Spinal cord (tissue), 9 donors: ENCODE measurements at regions not wholly inside any gene's neighbourhood (a gene's known extent, or its start where the extent isn't known, plus 50 kb on each side); places are given as distances from the start of the nearest gene placed in this dataset.
"Not testable (repeated sequence)": the region's sequence is repeated elsewhere in the genome, so short reads cannot be mapped to it uniquely, and the experiment has no call there.

Experiments
- DNase-seq, 6 donors: peaks; one replicate each; pipeline versions ENCODE4 v3.0.0 to v3.0.0-alpha.2; 2013 to 2015; ENCODE audit warnings: low spot score in 6 of 6, low read depth in 4 of 6
- H3K27ac ChIP-seq: one replicate; pipeline ENCODE4 v1.5.1; 2013; ENCODE audit warnings: low read depth, low read length, control low read depth
- H3K27me3 ChIP-seq: one replicate; pipeline ENCODE4 v1.6.1; 2013; ENCODE audit warnings: low read length; ENCODE audit not compliant: control insufficient read depth, insufficient read depth
- H3K36me3 ChIP-seq: one replicate; pipeline ENCODE4 v1.6.1; 2013; ENCODE audit warnings: low read length; ENCODE audit not compliant: control insufficient read depth, insufficient read depth
- H3K4me1 ChIP-seq: one replicate; pipeline ENCODE4 v1.6.1; 2013; ENCODE audit warnings: low read length; ENCODE audit not compliant: control insufficient read depth, insufficient read depth
- H3K4me3 ChIP-seq: one replicate; pipeline ENCODE4 v1.5.1; 2013; ENCODE audit warnings: low read depth, low read length, control low read depth
- H3K9me3 ChIP-seq: one replicate; pipeline ENCODE4 v1.6.1; 2013; ENCODE audit warnings: low read length; ENCODE audit not compliant: control insufficient read depth, insufficient read depth
- whole genome bisulfite sequencing: methylation state at CpG from one replicate; pipeline ENCODE4 v1.1.5; 2013; ENCODE audit warnings: missing lambda C conversion rate; ENCODE audit not compliant: insufficient coverage; 5-methylcytosine and 5-hydroxymethylcytosine counted together
- donor health status: healthy.

GRCh38 chrX:28472926-28473325 lies 114.3 kb upstream of the IL1RAPL1 start:
- Histone ChIP-seq H3K9me3 (no peaks in the 10 kb centered on the region), H3K36me3 (no peaks in the 10 kb centered on the region), H3K4me1 (no peaks in the 10 kb centered on the region), H3K27me3 (no peaks in the 10 kb centered on the region), H3K27ac (no peak overlapping the region), H3K4me3 (no peak overlapping the region)
- DNase-seq = no peak

- no peaks in the 10 kb centered on the region for H3K9me3 ChIP-seq
Observed at GRCh38 chrX:28487818-28488217, 99.4 kb upstream of the IL1RAPL1 start.

GRCh38 chrX:28491322-28491721 lies 95.9 kb upstream of the IL1RAPL1 start:
- no peak overlapping the region for H3K27ac ChIP-seq
- H3K36me3 ChIP-seq = no peaks in the 10 kb centered on the region
- no peak for DNase-seq
- no peaks in the 10 kb centered on the region for H3K4me1 ChIP-seq
- peaks cover 3% of the 10 kb centered on the region for H3K27me3 ChIP-seq
- H3K9me3 ChIP-seq = no peaks in the 10 kb centered on the region
- no peak overlapping the region for H3K4me3 ChIP-seq

More at GRCh38 chrX:28487818-28488217, 99.4 kb upstream of the IL1RAPL1 start:
- WGBS = no CpG with 5 or more reads among the region's 3 CpGs
- Histone ChIP-seq H3K27ac (no peak overlapping the region), H3K27me3 (no peaks in the 10 kb centered on the region), H3K4me1 (no peaks in the 10 kb centered on the region), H3K36me3 (no peaks in the 10 kb centered on the region), H3K4me3 (no peak overlapping the region)
- no peak for DNase-seq

GRCh38 chrX:28491941-28492340 lies 95.3 kb upstream of the IL1RAPL1 start:
- no peaks in the 10 kb centered on the region for H3K4me1 ChIP-seq
- peaks cover 3% of the 10 kb centered on the region for H3K27me3 ChIP-seq
- no peak overlapping the region for H3K4me3 ChIP-seq
- WGBS = no CpG with 5 or more reads among the region's 6 CpGs
- no peaks in the 10 kb centered on the region for H3K36me3 ChIP-seq
- H3K27ac ChIP-seq = no peak overlapping the region
- DNase-seq = no peak
- no peaks in the 10 kb centered on the region for H3K9me3 ChIP-seq

- Histone ChIP-seq H3K36me3 (no peaks in the 10 kb centered on the region), H3K9me3 (no peaks in the 10 kb centered on the region), H3K4me3 (no peak overlapping the region), H3K4me1 (no peaks in the 10 kb centered on the region), H3K27ac (no peak overlapping the region), H3K27me3 (peaks cover 3% of the 10 kb centered on the region)
- DNase-seq = peak in 1 of 6 donors; percentile 2
- 33% methylated on average over 1 of the region's 3 CpGs for WGBS
Observed at GRCh38 chrX:28498658-28499057, 88.6 kb upstream of the IL1RAPL1 start.

GRCh38 chrX:28502667-28503066 lies 84.6 kb upstream of the IL1RAPL1 start:
- H3K4me1 ChIP-seq, H3K27ac ChIP-seq, H3K36me3 ChIP-seq, H3K27me3 ChIP-seq, H3K4me3 ChIP-seq, H3K9me3 ChIP-seq, DNase-seq: not testable (repeated sequence)
- WGBS = 79% methylated on average over 6 of the region's 6 CpGs

- H3K4me1 ChIP-seq, H3K27me3 ChIP-seq: not testable (repeated sequence)
- 62% methylated on average over 3 of the region's 3 CpGs for WGBS
Observed at GRCh38 chrX:28507650-28508049, 79.6 kb upstream of the IL1RAPL1 start.

GRCh38 chrX:28520786-28521185 lies 66.5 kb upstream of the IL1RAPL1 start:
- H3K27me3 ChIP-seq = no peaks in the 10 kb centered on the region
- no CpG with 5 or more reads among the region's 2 CpGs for WGBS

More at GRCh38 chrX:28507650-28508049, 79.6 kb upstream of the IL1RAPL1 start:
- not testable (repeated sequence) for H3K27ac ChIP-seq, H3K9me3 ChIP-seq, DNase-seq, H3K4me3 ChIP-seq, H3K36me3 ChIP-seq

GRCh38 chrX:28528354-28528753 lies 58.9 kb upstream of the IL1RAPL1 start:
- not testable (repeated sequence) for H3K9me3 ChIP-seq, H3K4me1 ChIP-seq, H3K36me3 ChIP-seq, H3K27me3 ChIP-seq, H3K4me3 ChIP-seq, DNase-seq, H3K27ac ChIP-seq
- 89% methylated on average over 2 of the region's 5 CpGs for WGBS

More at GRCh38 chrX:28520786-28521185, 66.5 kb upstream of the IL1RAPL1 start:
- no peak for DNase-seq
- no peaks in the 10 kb centered on the region for H3K9me3 ChIP-seq
- H3K36me3 ChIP-seq = no peaks in the 10 kb centered on the region
- no peak overlapping the region for H3K27ac ChIP-seq
- no peak overlapping the region for H3K4me3 ChIP-seq
- H3K4me1 ChIP-seq = no peaks in the 10 kb centered on the region
